Mesendoderm (in vitro differentiated cells): ENCODE measurements at regions not wholly inside any gene's neighbourhood (a gene's known extent, or its start where the extent isn't known, plus 50 kb on each side); places are given as distances from the start of the nearest gene placed in this dataset.
A peak's percentile ranks its signal among the peaks of the same experiment; 100 is the strongest.

Experiments
- DNase-seq: peaks from one replicate; pipeline ENCODE4 v3.0.0; 2013
- H2AK5ac ChIP-seq: 2 replicates; pipeline ENCODE4 v1.6.1; 2013; ENCODE audit warnings: low read length, inconsistent platforms
- H2BK120ac ChIP-seq: 2 replicates; pipeline ENCODE4 v1.6.1; 2013; ENCODE audit warnings: low read depth, mild to moderate bottlenecking, low read length, moderate library complexity, mixed read lengths
- H2BK15ac ChIP-seq: replicated peaks from 2 replicates; pipeline ENCODE4 v1.6.1; 2013; ENCODE audit warnings: low read depth, mild to moderate bottlenecking, moderate library complexity
- H2BK5ac ChIP-seq: 2 replicates; pipeline ENCODE4 v1.6.1; 2013; ENCODE audit warnings: low read length, inconsistent platforms
- H3K18ac ChIP-seq: 2 replicates; pipeline ENCODE4 v1.6.1; 2013; ENCODE audit warnings: mild to moderate bottlenecking, low read length, mixed read lengths
- H3K23ac ChIP-seq: one replicate; pipeline ENCODE4 v1.6.1; 2013; ENCODE audit warnings: low read length
- H3K27ac ChIP-seq: 2 replicates; pipeline ENCODE4 v1.5.1; 2013; ENCODE audit warnings: low read depth, mild to moderate bottlenecking, inconsistent platforms, low read length, moderate library complexity
- H3K27me3 ChIP-seq: 2 replicates; pipeline ENCODE4 v1.6.1; 2013; ENCODE audit warnings: low read length, control low read depth, mild to moderate bottlenecking, inconsistent platforms; ENCODE audit not compliant: insufficient read depth, poor library complexity
- H3K36me3 ChIP-seq: 2 replicates; pipeline ENCODE4 v1.6.1; 2013; ENCODE audit warnings: low read length, inconsistent platforms; ENCODE audit not compliant: control insufficient read depth, insufficient read depth
- H3K4ac ChIP-seq: one replicate; pipeline ENCODE4 v1.6.1; 2013; ENCODE audit warnings: low read depth, mild to moderate bottlenecking, low read length, moderate library complexity
- H3K4me1 ChIP-seq: 2 replicates; pipeline ENCODE4 v1.6.1; 2013; ENCODE audit warnings: low read depth, low read length, inconsistent platforms; ENCODE audit not compliant: control insufficient read depth
- H3K4me2 ChIP-seq: 2 replicates; pipeline ENCODE4 v1.6.1; 2013; ENCODE audit warnings: low read length
- H3K4me3 ChIP-seq: 2 replicates; pipeline ENCODE4 v1.5.1; 2013; ENCODE audit warnings: mild to moderate bottlenecking, low read length
- H3K56ac ChIP-seq: one replicate; pipeline ENCODE4 v1.6.1; 2013; ENCODE audit warnings: low read length
- H3K79me1 ChIP-seq: 2 replicates; pipeline ENCODE4 v1.6.1; 2013; ENCODE audit warnings: low read length, inconsistent platforms
- H3K79me2 ChIP-seq: 2 replicates; pipeline ENCODE4 v1.6.1; 2013; ENCODE audit warnings: mild to moderate bottlenecking, low read length; ENCODE audit not compliant: control insufficient read depth, insufficient read depth
- H3K9ac ChIP-seq: 2 replicates; pipeline ENCODE4 v1.6.1; 2013; ENCODE audit warnings: low read length, inconsistent platforms
- H4K5ac ChIP-seq: one replicate; pipeline ENCODE4 v1.6.1; 2013; ENCODE audit warnings: low read length
- H4K8ac ChIP-seq: one replicate; pipeline ENCODE4 v1.6.1; 2013; ENCODE audit warnings: low read depth, mild to moderate bottlenecking, control low read depth, low read length, moderate library complexity
- WGBS: extraction: QIAGEN DNeasy Blood & Tissue Kit; methylation state at CpG from one replicate; pipeline ENCODE4 v1.1.7; 2013; ENCODE audit warnings: low lambda C conversion rate, missing lambda C conversion rate; ENCODE audit not compliant: insufficient coverage; ENCODE audit errors: extremely low coverage; 5-methylcytosine and 5-hydroxymethylcytosine counted together

DNA sequence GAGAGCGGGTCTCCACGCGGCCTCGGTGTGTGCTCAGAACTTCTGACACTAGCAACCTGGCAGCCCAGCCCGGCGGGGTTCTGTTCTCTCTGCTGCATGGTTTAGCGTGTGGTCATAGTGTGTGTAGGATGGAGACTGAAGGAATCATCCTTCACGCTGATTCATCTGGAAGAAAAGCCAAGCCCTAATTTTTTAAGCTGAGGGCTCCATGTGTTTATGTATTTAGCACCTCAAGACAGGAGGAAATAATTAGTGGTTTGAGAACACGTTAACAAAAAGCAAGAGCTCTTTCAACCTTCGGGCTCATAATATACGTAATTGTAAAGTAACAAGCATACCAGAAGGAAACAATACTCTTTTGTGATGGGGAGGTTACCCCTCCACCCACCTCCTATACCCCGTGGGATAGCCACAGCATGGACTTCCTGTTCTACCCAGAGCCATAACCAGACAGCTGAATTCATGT is 504.6 kb upstream of the MKI67 start:
- Histone ChIP-seq H3K9ac (no peak overlapping the region), H4K8ac (no peak overlapping the region), H2BK120ac (no peak overlapping the region), H2BK5ac (no peak overlapping the region), H3K79me1 (no peaks in the 10 kb centered on the region), H3K4me2 (no peak overlapping the region), H3K79me2 (no peaks in the 10 kb centered on the region), H4K5ac (no peak overlapping the region), H3K56ac (no peak overlapping the region), H3K23ac (no peak overlapping the region), H2AK5ac (no peak overlapping the region), H3K18ac (no peak overlapping the region), H3K4me3 (no peak overlapping the region), H3K4ac (no peak overlapping the region), H3K27me3 (no peaks in the 10 kb centered on the region), H3K27ac (no peak overlapping the region), H2BK15ac (no peak overlapping the region), H3K4me1 (no peaks in the 10 kb centered on the region), H3K36me3 (no peaks in the 10 kb centered on the region)
- no CpG with 5 or more reads among the region's 12 CpGs for WGBS
- DNase-seq = no peak

DNA sequence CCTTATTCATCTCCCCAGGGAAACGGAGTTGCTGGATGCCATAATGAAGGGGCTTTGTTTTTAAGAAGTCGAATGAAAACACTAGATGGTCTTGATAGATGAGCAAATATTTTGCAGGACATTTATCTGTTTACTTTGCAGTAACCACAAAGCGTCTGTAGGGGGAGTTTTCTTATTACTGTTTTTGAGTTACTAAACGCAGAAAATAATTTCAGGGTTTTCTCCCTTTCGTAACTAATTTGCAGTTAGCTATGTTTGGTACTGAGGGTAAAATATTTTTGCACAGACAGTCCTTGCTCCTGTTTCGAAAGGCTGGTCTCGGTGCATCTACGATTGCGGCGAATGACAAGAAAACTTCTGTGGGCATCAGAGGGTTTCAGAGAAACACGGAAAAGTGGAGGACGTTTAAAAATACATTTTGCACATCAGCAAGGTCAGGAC is 505.6 kb upstream of the MKI67 start:
- Histone ChIP-seq H3K36me3 (no peaks in the 10 kb centered on the region), H3K79me2 (no peaks in the 10 kb centered on the region), H3K4ac (no peak overlapping the region), H4K8ac (no peak overlapping the region), H3K27me3 (no peaks in the 10 kb centered on the region), H2BK120ac (no peak overlapping the region), H3K79me1 (no peaks in the 10 kb centered on the region), H3K9ac (no peak overlapping the region), H3K4me1 (no peaks in the 10 kb centered on the region), H2BK15ac (no peak overlapping the region), H3K27ac (no peak overlapping the region), H3K4me2 (no peak overlapping the region), H4K5ac (no peak overlapping the region), H3K4me3 (no peak overlapping the region), H2AK5ac (no peak overlapping the region), H3K23ac (no peak overlapping the region), H3K56ac (no peak overlapping the region), H2BK5ac (no peak overlapping the region), H3K18ac (no peak overlapping the region)
- peak; percentile 59 for DNase-seq
- WGBS = no CpG with 5 or more reads among the region's 12 CpGs

DNA sequence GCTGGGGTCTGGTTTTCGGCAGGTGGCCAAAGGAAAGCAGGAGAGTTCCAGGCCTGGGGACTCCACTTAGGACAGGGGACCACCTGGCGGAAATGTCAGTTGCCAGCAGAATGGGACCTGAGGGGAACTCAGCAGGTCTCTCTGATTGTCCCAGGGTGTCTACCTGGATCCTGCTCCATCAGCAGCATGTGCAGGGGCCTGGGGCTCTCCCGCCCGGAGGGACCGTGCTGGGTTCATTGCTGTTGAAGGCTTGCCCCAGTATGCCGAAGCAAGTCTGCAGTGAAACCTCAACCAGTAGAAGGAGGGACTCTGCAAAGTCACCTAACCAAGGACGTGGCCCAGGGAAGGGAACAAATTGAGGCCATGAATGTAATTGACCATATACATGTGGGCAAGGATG is 506.5 kb upstream of the MKI67 start:
- Histone ChIP-seq H3K23ac (no peak overlapping the region), H3K27me3 (no peaks in the 10 kb centered on the region), H2BK15ac (no peak overlapping the region), H3K4me2 (no peak overlapping the region), H2AK5ac (no peak overlapping the region), H3K56ac (no peak overlapping the region), H4K8ac (no peak overlapping the region), H3K27ac (no peak overlapping the region), H3K9ac (no peak overlapping the region), H3K79me2 (no peaks in the 10 kb centered on the region), H3K4ac (no peak overlapping the region), H3K4me3 (no peak overlapping the region), H3K36me3 (no peaks in the 10 kb centered on the region), H2BK120ac (no peak overlapping the region), H3K18ac (no peak overlapping the region), H4K5ac (no peak overlapping the region), H3K4me1 (no peaks in the 10 kb centered on the region), H2BK5ac (no peak overlapping the region), H3K79me1 (no peaks in the 10 kb centered on the region)
- no peak for DNase-seq
- no CpG with 5 or more reads among the region's 7 CpGs for WGBS

DNA sequence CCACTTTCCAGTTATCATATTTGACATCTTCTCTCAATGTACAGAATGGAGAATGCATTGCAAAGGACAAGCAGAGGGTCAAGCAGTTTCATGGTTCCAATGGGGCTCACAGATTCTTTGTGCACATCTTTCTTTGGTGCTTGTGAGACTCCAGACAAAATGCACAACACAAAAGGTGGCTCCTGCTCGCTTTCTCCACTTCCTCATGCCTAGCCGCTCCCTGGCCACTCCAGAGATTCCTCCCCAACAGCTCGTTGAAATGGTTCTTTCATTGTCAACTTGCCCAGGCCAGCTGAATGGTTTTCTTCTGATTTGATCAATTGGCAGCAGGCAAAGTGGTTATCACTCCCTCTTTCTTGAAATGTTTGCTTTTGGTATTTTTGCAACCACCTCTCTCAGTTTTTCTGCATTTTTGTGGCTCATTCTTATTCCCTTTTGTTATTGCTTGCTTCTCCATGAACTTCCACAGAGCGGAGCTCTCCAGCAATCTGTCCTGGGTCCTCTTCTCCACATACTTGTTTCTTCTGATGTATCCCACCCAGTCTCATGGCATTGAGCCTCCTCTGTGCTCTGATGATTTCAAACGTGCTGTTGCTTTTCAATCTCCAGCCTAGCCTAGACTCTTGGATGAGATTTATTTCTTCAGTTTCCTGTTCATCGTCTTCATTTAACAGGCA is 507.8 kb upstream of the MKI67 start:
- Histone ChIP-seq H3K56ac (no peak overlapping the region), H3K9ac (no peak overlapping the region), H4K5ac (no peak overlapping the region), H3K4me2 (no peak overlapping the region), H3K27me3 (no peaks in the 10 kb centered on the region), H3K23ac (no peak overlapping the region), H3K79me2 (no peaks in the 10 kb centered on the region), H4K8ac (no peak overlapping the region), H2BK15ac (no peak overlapping the region), H3K79me1 (no peaks in the 10 kb centered on the region), H2BK5ac (no peak overlapping the region), H3K4ac (no peak overlapping the region), H3K4me3 (no peak overlapping the region), H3K4me1 (no peaks in the 10 kb centered on the region), H3K36me3 (no peaks in the 10 kb centered on the region), H3K27ac (no peak overlapping the region), H3K18ac (no peak overlapping the region), H2BK120ac (no peak overlapping the region), H2AK5ac (no peak overlapping the region)
- peak; percentile 58 for DNase-seq
- no CpG with 5 or more reads among the region's 6 CpGs for WGBS

DNA sequence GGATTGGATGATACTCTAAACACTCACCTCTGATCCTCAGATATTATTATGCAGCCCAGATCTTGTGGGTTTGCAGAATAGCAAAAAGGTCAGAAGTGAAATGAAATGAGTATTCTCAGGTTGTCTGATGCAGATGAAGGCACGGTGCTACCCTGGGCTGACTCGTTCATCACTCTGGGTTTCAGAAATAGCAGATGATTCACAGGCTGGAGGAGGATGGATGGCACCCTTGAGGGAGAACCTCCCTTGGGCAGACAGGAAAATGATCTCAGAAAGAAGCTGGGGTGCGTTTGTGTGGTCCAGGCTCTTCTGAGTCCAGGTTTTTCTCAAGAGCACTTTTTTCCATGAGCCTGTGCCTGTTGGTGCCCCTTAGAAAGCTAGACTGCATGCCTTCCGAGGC is 515.8 kb upstream of the MKI67 start:
- Histone ChIP-seq H3K79me2 (no peaks in the 10 kb centered on the region), H3K27ac (no peak overlapping the region), H2BK5ac (no peak overlapping the region), H3K9ac (no peak overlapping the region), H3K18ac (no peak overlapping the region), H2BK120ac (no peak overlapping the region), H3K79me1 (no peaks in the 10 kb centered on the region), H3K23ac (no peak overlapping the region), H4K8ac (no peak overlapping the region), H3K4me1 (no peaks in the 10 kb centered on the region), H3K36me3 (no peaks in the 10 kb centered on the region), H3K27me3 (no peaks in the 10 kb centered on the region), H4K5ac (no peak overlapping the region), H3K4ac (no peak overlapping the region), H3K4me3 (no peak overlapping the region), H3K56ac (no peak overlapping the region), H3K4me2 (no peak overlapping the region), H2AK5ac (no peak overlapping the region), H2BK15ac (no peak overlapping the region)
- DNase-seq = peak; percentile 9
- no CpG with 5 or more reads among the region's 4 CpGs for WGBS

DNA sequence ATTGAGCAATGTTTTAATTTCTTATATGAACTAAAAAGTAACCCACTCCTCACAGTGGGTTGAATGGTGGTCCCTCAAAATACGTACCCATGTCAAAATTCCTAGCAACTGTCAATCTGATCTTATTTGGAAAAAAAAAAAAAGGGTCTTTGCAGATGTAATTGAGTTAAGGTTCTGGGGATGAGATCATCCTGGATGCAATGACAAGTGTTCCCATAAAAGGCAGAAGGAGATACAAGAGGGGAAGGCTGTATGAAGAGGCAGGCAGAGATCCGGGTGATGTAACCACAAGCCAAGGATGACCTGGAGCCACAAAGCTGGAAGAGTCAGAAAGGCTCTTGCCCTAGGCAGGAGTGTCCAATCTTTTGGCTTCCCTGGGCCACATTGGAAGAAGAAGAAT is 516.3 kb upstream of the MKI67 start:
- no peaks in the 10 kb centered on the region for H3K79me2 ChIP-seq
- no CpG with 5 or more reads among the region's 2 CpGs for WGBS
- H2BK5ac ChIP-seq = no peak overlapping the region
- H3K56ac ChIP-seq = no peak overlapping the region
- H3K4me2 ChIP-seq = no peak overlapping the region
- H3K18ac ChIP-seq = no peak overlapping the region
- peak; percentile 75 for DNase-seq
- H3K27me3 ChIP-seq = no peaks in the 10 kb centered on the region
- H3K9ac ChIP-seq = no peak overlapping the region
- no peak overlapping the region for H2BK120ac ChIP-seq
- H3K79me1 ChIP-seq = no peaks in the 10 kb centered on the region
- no peaks in the 10 kb centered on the region for H3K36me3 ChIP-seq
- no peak overlapping the region for H2BK15ac ChIP-seq
- no peak overlapping the region for H4K5ac ChIP-seq
- no peak overlapping the region for H4K8ac ChIP-seq
- H3K23ac ChIP-seq = no peak overlapping the region
- no peak overlapping the region for H3K27ac ChIP-seq
- H3K4me1 ChIP-seq = no peaks in the 10 kb centered on the region
- no peak overlapping the region for H2AK5ac ChIP-seq
- H3K4me3 ChIP-seq = no peak overlapping the region
- H3K4ac ChIP-seq = no peak overlapping the region
